Epithelial cell of proximal tubule (primary cell): ENCODE measurements at regions not wholly inside any gene's neighbourhood (a gene's known extent, or its start where the extent isn't known, plus 50 kb on each side); places are given as distances from the start of the nearest gene placed in this dataset.
A peak's percentile ranks its signal among the peaks of the same experiment; 100 is the strongest.

ENCODE experiments used
- DNase-seq: peaks from one replicate; pipeline ENCODE4 v3.0.0-alpha.2; 2011; ENCODE audit warnings: low read depth
- H3K4me3 ChIP-seq: 2 replicates; pipeline ENCODE4 v1.5.1; 2011; ENCODE audit warnings: low read depth, mild to moderate bottlenecking, low read length
- TF ChIP-seq, protein P1 (sequence below): conservative IDR thresholded peaks from 2 replicates; pipeline ENCODE4 v1.5.1; 2012; ENCODE audit warnings: low read depth, mild to moderate bottlenecking, low read length

DNA sequence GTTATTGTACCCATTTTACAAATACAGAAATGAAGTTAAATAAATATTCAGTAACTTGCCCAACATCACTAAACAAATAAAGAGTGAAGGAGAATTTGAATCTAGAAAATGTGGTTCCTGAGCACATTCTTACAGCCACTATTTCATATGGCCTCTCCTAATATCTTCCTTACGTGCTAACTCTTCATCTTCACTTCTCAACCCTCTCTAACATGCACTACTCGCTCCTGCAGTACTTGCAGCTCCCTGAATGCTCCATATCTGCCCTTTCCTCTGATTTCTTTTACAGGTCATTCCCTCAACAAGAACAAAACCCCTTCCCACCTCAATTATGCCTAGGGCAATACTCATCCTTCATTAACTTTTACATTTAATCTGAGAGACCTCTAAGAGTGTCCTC is 711.5 kb downstream of the CETN3 start:
- no peak overlapping the region for H3K4me3 ChIP-seq
- DNase-seq = no peak
- TF ChIP-seq, protein P1, sequence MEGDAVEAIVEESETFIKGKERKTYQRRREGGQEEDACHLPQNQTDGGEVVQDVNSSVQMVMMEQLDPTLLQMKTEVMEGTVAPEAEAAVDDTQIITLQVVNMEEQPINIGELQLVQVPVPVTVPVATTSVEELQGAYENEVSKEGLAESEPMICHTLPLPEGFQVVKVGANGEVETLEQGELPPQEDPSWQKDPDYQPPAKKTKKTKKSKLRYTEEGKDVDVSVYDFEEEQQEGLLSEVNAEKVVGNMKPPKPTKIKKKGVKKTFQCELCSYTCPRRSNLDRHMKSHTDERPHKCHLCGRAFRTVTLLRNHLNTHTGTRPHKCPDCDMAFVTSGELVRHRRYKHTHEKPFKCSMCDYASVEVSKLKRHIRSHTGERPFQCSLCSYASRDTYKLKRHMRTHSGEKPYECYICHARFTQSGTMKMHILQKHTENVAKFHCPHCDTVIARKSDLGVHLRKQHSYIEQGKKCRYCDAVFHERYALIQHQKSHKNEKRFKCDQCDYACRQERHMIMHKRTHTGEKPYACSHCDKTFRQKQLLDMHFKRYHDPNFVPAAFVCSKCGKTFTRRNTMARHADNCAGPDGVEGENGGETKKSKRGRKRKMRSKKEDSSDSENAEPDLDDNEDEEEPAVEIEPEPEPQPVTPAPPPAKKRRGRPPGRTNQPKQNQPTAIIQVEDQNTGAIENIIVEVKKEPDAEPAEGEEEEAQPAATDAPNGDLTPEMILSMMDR = no peak

DNA sequence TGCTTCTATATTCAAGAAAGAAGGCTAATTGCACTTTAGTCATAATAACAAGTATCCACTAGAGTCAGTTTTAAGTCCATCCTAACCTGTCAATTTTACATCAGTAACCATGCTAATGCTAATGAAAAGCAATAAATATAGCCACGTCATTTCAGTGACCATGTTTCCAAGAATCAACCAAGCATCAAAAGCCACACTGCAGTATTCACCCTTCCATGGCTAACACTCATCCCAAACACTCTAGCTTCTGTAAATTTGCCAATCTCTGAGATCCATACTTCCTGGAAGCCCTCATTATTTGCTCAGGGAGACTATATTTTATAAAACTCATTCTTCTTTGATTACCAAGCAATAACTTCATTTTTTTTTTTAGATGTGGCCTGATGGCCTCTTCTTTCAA is 712.0 kb downstream of the CETN3 start:
- DNase-seq = peak; percentile 3
- TF ChIP-seq, protein P1 = no peak

DNA sequence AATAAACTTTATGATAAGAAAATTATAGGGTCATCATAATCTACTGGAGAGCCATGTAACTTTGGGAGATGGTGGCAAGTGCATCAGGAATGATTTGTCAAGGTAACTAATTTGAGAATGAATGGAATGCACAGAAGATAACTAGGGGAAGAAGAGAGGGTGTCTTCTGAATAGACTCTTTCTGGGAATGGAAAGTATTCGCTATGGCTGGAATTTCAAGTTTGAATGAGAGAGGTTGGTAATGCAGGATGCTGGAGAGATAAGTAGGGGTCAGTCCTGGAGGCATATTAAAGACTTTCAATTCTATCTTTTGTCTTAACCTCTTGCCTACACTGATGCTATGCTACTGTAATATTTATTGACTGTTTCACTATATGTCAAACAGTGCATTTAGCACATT is 714.2 kb downstream of the CETN3 start:
- DNase-seq = no peak
- TF ChIP-seq, protein P1 = no peak
- H3K4me3 ChIP-seq = no peak overlapping the region

More for the DNA sequence above, 712.0 kb downstream of the CETN3 start:
- H3K4me3 ChIP-seq = no peak overlapping the region

DNA sequence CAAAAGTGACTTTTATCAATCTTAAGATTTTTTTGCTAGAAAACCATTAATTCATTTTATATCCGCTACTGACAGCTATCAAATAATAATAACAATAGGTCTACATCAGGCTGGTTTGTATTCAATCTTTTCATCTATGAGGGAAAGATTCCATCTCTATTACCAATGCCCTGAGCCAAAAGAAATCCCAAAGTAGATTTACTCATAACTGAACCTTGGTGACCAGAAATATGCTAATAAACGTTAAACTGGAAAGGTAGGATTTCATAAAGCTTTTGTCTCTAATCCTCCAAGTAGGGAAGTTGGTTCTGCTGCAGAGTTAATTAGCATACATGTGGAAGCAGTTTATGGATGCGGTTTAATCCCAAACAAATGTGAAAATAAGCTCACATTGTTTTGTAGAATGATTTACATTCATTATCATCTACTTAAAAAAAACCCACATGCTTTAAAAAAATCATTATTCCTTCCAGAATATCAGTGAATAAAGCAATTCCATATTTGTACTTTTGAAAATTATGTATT is 715.5 kb downstream of the CETN3 start:
- DNase-seq = no peak
- no peak overlapping the region for H3K4me3 ChIP-seq
- TF ChIP-seq, protein P1 = no peak

DNA sequence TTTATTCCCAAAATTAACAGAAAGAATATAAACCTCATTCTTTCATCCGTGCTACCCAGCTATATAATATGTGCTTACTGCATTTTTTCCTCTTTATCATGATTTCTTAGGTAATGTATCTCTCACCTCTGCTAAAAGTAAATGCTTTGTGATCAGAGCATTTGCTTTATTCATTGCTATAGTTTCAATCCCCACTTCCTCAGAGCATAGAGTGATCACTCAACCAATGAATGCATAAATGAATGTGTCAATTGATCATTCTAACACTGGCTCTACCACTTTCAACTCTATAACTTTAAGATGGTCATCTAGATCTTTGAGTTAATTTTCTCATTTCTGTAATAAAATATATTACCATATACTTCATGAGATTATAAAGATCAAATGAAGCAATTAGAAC is 719.2 kb downstream of the CETN3 start:
- TF ChIP-seq, protein P1 = no peak
- H3K4me3 ChIP-seq = no peak overlapping the region
- no peak for DNase-seq

DNA sequence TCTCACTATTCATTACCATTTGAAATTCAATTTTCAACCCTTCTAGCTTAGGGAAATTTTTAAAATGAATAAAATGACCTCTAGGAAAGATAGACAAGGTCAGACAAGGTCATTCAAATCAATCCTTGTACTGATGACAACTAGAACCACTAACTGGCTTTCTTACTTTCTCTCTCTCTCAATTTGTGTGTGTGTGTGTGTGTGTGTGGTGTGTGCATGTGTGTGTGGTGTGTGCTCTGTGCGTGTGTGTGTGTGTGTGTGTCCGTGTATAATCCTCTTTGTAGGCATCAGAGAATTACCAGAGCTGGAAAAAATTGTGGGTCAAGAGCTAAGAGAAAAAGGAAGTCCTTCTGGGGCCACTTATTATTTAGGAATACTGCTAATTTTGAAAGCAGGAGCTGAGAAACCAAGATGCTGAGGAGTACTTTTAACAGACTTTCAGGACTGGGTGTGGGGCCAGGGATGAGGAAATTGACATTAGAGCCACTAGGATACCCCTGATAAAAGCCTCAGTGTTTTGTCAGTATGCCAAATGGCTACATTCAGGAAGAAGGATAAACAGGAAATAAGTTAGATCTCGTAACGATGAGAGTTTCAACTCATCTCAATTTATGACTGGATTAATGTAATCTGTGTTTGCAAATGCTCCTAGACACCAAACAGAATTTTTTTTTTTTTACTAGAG is 723.3 kb downstream of the CETN3 start:
- no peak for DNase-seq
- no peak overlapping the region for H3K4me3 ChIP-seq
- TF ChIP-seq, protein P1 = no peak

DNA sequence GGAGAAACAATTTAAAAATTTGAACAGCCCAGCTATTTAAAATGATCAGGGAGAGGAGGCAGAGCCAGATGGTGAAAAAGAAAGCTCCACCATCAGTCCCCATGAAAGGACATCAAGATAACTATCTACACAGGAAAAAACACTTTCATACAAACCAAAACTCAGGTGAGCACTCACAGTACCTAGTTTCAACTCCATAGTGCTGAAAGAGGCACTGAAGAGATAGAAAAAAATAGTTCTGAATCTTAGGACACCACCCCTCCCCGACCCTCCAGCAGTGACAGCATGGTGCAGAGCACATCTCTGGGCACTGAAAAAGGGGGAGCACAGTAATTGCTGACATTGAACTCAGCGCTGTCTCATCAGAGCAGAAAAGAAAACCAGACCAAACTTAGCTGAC is 732.9 kb downstream of the CETN3 start:
- no peak for DNase-seq
- no peak overlapping the region for H3K4me3 ChIP-seq
- TF ChIP-seq, protein P1 = no peak
